ENCODE measurements at regions not wholly inside any gene's neighbourhood (a gene's known extent, or its start where the extent isn't known, plus 50 kb on each side); places are given as distances from the start of the nearest gene placed in this dataset.

DNA sequence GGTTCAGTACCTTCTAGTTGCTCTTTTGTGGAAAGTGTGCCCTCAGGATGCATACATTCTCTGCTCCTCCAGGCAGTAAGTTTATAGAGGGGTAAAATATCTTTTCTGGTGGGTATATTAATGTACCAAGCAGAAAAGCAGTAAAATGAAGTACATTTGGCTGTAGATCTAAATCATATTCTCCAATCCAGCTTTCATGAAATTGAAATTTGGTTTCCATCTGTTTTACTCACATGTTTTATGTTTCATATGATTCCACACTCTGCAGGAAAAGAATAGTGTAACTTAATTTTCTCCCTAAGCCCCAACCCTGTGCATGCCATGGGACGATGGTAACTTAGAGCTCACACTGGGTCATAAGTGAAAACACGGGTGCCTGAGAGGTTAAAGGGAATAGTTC, 172.3 kb downstream of the AKAIN1 start:
- TF ChIP-seq SMC3 (conservative IDR thresholded peaks at IDR 0.05; ENCODE audit: poor library complexity): no peak
- no peaks in the 10 kb centered on the region for H3K9me2 ChIP-seq (ENCODE audit: insufficient read depth, low read length)
- H2AFZ ChIP-seq (ENCODE audit: low read depth, low read length): no peak overlapping the region
- H3K27ac ChIP-seq (ENCODE audit: low read length): no peak overlapping the region
- H3F3A ChIP-seq (ENCODE audit: insufficient read depth, low read length, poor library complexity, severe bottlenecking): no peaks in the 10 kb centered on the region
- H3K9me3 ChIP-seq (ENCODE audit: low read length): no peaks in the 10 kb centered on the region
- no peaks in the 10 kb centered on the region for H3K79me2 ChIP-seq (replicated peaks; ENCODE audit: insufficient read depth, low read length)
- no peak overlapping the region for H3K4me3 ChIP-seq (ENCODE audit: low read length)
- no peaks in the 10 kb centered on the region for H3K27me3 ChIP-seq (ENCODE audit: insufficient read depth, low read depth, low read length)
- H3K4me2 ChIP-seq (ENCODE audit: low read length): no peak overlapping the region
- H3K36me3 ChIP-seq (ENCODE audit: insufficient read depth, low read length): no peaks in the 10 kb centered on the region
- H4K20me1 ChIP-seq (ENCODE audit: insufficient read depth): no peaks in the 10 kb centered on the region
- H3K9ac ChIP-seq (ENCODE audit: low read length): no peak overlapping the region

DNA sequence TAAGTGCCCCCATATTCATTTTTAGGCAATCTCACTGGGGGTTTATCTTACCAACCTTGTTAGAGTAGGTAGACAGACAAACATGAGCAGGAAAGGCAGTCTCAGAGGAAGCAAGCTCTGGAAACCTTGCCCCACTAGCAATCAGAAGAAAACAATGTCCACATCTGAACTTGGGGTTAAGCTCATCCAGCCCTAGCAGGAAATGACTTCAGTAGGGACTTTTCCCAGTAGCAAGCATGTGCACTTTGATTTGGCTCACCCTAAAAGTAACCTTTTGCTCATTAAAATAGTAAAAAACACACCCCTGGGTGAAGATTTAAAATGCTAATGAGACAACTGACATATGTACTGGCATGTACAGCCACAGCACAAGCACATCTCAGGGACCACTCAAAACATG, 175.5 kb downstream of the AKAIN1 start:
- no peak overlapping the region for H2AFZ ChIP-seq (ENCODE audit: low read depth, low read length)

DNA sequence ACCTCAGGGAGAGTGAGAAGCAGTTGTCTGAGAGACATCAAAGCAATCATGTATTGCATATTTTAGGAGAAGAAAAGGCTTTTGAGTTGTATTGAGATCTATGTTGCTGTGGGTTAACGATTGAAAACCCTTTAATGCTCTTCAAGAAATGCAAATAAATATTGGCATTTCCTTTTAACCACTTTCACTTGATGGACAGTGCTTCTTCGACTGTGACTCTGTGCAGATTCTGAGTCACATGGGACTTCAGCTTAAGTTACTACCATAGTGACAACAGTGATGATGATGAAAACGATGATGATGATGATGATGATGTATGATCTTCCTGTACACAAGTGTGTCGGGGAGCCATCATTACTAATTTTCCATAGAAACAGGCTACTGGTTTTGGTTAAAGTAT, 181.8 kb downstream of the AKAIN1 start:
- H3K4me3 ChIP-seq (ENCODE audit: low read length): no peak overlapping the region
- H3K36me3 ChIP-seq (ENCODE audit: insufficient read depth, low read length): no peaks in the 10 kb centered on the region
- H2AFZ ChIP-seq (ENCODE audit: low read depth, low read length): no peak overlapping the region
- H3K9me3 ChIP-seq (ENCODE audit: low read length): no peaks in the 10 kb centered on the region
- H3K4me2 ChIP-seq (ENCODE audit: low read length): no peak overlapping the region
- no peak overlapping the region for H3K9ac ChIP-seq (ENCODE audit: low read length)
- H3K27me3 ChIP-seq (ENCODE audit: insufficient read depth, low read depth, low read length): no peaks in the 10 kb centered on the region
- no peaks in the 10 kb centered on the region for H4K20me1 ChIP-seq (ENCODE audit: insufficient read depth)
- no peaks in the 10 kb centered on the region for H3K9me2 ChIP-seq (ENCODE audit: insufficient read depth, low read length)
- no peak overlapping the region for H3K27ac ChIP-seq (ENCODE audit: low read length)
- no peaks in the 10 kb centered on the region for H3K79me2 ChIP-seq (replicated peaks; ENCODE audit: insufficient read depth, low read length)
- no peaks in the 10 kb centered on the region for H3F3A ChIP-seq (ENCODE audit: insufficient read depth, low read length, poor library complexity, severe bottlenecking)
- TF ChIP-seq SMC3 (conservative IDR thresholded peaks at IDR 0.05; ENCODE audit: poor library complexity) (no peak), TAF1 (IDR thresholded peaks at IDR 0.05; ENCODE audit: low read depth) (no peak), EP300 (conservative IDR thresholded peaks at IDR 0.05; ENCODE audit: poor library complexity, severe bottlenecking) (no peak), EZH2 (IDR thresholded peaks at IDR 0.05; ENCODE audit: borderline replicate concordance, insufficient read depth, low read length, poor library complexity, severe bottlenecking) (no peak), RAD21 (conservative IDR thresholded peaks at IDR 0.05) (no peak), MXI1 (conservative IDR thresholded peaks at IDR 0.05; ENCODE audit: poor library complexity, severe bottlenecking) (no peak), POLR2AphosphoS5 (IDR thresholded peaks at IDR 0.05) (no peak)
- TF ChIP-seq, protein P1, sequence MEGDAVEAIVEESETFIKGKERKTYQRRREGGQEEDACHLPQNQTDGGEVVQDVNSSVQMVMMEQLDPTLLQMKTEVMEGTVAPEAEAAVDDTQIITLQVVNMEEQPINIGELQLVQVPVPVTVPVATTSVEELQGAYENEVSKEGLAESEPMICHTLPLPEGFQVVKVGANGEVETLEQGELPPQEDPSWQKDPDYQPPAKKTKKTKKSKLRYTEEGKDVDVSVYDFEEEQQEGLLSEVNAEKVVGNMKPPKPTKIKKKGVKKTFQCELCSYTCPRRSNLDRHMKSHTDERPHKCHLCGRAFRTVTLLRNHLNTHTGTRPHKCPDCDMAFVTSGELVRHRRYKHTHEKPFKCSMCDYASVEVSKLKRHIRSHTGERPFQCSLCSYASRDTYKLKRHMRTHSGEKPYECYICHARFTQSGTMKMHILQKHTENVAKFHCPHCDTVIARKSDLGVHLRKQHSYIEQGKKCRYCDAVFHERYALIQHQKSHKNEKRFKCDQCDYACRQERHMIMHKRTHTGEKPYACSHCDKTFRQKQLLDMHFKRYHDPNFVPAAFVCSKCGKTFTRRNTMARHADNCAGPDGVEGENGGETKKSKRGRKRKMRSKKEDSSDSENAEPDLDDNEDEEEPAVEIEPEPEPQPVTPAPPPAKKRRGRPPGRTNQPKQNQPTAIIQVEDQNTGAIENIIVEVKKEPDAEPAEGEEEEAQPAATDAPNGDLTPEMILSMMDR (IDR thresholded peaks at IDR 0.05; ENCODE audit: poor library complexity, severe bottlenecking): no peak

More for the DNA sequence above, 175.5 kb downstream of the AKAIN1 start:
- Histone ChIP-seq H4K20me1 (ENCODE audit: insufficient read depth) (no peaks in the 10 kb centered on the region), H3K9me3 (ENCODE audit: low read length) (no peaks in the 10 kb centered on the region), H3K4me2 (ENCODE audit: low read length) (no peak overlapping the region), H3K36me3 (ENCODE audit: insufficient read depth, low read length) (no peaks in the 10 kb centered on the region), H3K9ac (ENCODE audit: low read length) (no peak overlapping the region), H3K4me3 (ENCODE audit: low read length) (no peak overlapping the region), H3K9me2 (ENCODE audit: insufficient read depth, low read length) (no peaks in the 10 kb centered on the region), H3K27me3 (ENCODE audit: insufficient read depth, low read depth, low read length) (no peaks in the 10 kb centered on the region), H3K27ac (ENCODE audit: low read length) (no peak overlapping the region), H3F3A (ENCODE audit: insufficient read depth, low read length, poor library complexity, severe bottlenecking) (no peaks in the 10 kb centered on the region), H3K79me2 (replicated peaks; ENCODE audit: insufficient read depth, low read length) (no peaks in the 10 kb centered on the region)
- TF ChIP-seq POLR2AphosphoS5 (IDR thresholded peaks at IDR 0.05): no peak
- TF ChIP-seq EP300 (conservative IDR thresholded peaks at IDR 0.05; ENCODE audit: poor library complexity, severe bottlenecking): no peak
- TF ChIP-seq, protein P1 (IDR thresholded peaks at IDR 0.05; ENCODE audit: poor library complexity, severe bottlenecking): no peak
- no peak for TF ChIP-seq TAF1 (IDR thresholded peaks at IDR 0.05; ENCODE audit: low read depth)
- TF ChIP-seq MXI1 (conservative IDR thresholded peaks at IDR 0.05; ENCODE audit: poor library complexity, severe bottlenecking): no peak
- no peak for TF ChIP-seq EZH2 (IDR thresholded peaks at IDR 0.05; ENCODE audit: borderline replicate concordance, insufficient read depth, low read length, poor library complexity, severe bottlenecking)
- TF ChIP-seq, protein P2, sequence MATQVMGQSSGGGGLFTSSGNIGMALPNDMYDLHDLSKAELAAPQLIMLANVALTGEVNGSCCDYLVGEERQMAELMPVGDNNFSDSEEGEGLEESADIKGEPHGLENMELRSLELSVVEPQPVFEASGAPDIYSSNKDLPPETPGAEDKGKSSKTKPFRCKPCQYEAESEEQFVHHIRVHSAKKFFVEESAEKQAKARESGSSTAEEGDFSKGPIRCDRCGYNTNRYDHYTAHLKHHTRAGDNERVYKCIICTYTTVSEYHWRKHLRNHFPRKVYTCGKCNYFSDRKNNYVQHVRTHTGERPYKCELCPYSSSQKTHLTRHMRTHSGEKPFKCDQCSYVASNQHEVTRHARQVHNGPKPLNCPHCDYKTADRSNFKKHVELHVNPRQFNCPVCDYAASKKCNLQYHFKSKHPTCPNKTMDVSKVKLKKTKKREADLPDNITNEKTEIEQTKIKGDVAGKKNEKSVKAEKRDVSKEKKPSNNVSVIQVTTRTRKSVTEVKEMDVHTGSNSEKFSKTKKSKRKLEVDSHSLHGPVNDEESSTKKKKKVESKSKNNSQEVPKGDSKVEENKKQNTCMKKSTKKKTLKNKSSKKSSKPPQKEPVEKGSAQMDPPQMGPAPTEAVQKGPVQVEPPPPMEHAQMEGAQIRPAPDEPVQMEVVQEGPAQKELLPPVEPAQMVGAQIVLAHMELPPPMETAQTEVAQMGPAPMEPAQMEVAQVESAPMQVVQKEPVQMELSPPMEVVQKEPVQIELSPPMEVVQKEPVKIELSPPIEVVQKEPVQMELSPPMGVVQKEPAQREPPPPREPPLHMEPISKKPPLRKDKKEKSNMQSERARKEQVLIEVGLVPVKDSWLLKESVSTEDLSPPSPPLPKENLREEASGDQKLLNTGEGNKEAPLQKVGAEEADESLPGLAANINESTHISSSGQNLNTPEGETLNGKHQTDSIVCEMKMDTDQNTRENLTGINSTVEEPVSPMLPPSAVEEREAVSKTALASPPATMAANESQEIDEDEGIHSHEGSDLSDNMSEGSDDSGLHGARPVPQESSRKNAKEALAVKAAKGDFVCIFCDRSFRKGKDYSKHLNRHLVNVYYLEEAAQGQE (IDR thresholded peaks at IDR 0.05; ENCODE audit: borderline replicate concordance): no peak
- TF ChIP-seq SMC3 (conservative IDR thresholded peaks at IDR 0.05; ENCODE audit: poor library complexity): no peak
- no peak for TF ChIP-seq RAD21 (conservative IDR thresholded peaks at IDR 0.05)

All from neural cell (in vitro differentiated cells).